ENCODE measurements at regions not wholly inside any gene's neighbourhood (a gene's known extent, or its start where the extent isn't known, plus 50 kb on each side); places are given as distances from the start of the nearest gene placed in this dataset.

DNA sequence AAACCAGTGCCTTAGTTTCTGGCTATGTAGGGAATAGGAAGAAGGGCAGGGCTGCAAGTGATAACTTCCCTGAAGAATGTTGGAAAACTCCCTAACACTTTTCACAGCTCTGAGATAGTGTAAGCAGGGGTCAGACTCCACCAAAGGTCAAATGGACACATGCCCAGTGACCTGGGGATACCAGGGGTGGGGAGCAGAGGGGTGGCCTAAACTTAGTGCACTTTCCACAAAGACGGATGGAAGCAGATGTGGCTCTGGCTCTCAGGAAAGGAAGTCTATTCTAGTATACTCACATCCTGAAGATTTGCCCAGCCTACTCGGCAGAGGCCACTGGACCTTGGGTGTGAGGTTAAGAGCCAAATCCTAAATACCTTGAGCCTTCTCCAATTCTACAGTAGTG lies 285.8 kb downstream of the NUAK1 start:
- Mint-ChIP-seq H3K27me3 (peaks cover 0 to 16% of the 10 kb centered on the region in 2 donors), H3K27ac (no peak overlapping the region), H3K4me1 (ENCODE audit: low read depth in 2 of 2) (no peaks in the 10 kb centered on the region), H3K9me3 (peaks cover 4 to 7% of the 10 kb centered on the region in 2 donors), H3K36me3 (ENCODE audit: insufficient read depth) (peaks cover 3% of the 10 kb centered on the region), H3K4me3 (no peak overlapping the region)
- ATAC-seq (replicated peaks) (no peak), DNase-seq (no peak)

DNA sequence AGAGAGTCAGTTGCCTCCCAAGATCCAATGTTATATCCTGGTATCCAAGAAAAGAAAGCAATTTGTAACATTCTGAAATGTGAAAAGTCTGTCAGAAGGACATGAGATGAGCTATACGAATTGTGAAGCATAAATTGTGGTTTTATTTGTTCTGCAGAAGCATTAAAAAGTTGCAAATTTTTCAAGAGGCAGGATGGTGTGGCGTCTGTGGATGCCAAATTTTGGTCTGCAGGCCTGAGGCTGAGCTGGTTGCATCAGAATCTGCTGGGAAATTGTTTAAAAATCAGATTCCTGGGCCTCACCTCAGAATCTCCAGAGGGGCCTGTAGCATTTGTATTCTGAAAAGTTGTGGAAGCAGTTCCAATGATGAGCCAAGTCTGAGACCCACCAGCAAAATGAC lies 284.7 kb downstream of the NUAK1 start:
- Mint-ChIP-seq H3K27ac (no peak overlapping the region), H3K4me1 (ENCODE audit: low read depth in 2 of 2) (no peaks in the 10 kb centered on the region), H3K9me3 (peaks cover 4 to 7% of the 10 kb centered on the region in 2 donors), H3K36me3 (ENCODE audit: insufficient read depth) (peaks cover 3% of the 10 kb centered on the region), H3K27me3 (peaks cover 0 to 16% of the 10 kb centered on the region in 2 donors), H3K4me3 (no peak overlapping the region)
- DNase-seq, result no peak
- no peak for ATAC-seq (replicated peaks)

DNA sequence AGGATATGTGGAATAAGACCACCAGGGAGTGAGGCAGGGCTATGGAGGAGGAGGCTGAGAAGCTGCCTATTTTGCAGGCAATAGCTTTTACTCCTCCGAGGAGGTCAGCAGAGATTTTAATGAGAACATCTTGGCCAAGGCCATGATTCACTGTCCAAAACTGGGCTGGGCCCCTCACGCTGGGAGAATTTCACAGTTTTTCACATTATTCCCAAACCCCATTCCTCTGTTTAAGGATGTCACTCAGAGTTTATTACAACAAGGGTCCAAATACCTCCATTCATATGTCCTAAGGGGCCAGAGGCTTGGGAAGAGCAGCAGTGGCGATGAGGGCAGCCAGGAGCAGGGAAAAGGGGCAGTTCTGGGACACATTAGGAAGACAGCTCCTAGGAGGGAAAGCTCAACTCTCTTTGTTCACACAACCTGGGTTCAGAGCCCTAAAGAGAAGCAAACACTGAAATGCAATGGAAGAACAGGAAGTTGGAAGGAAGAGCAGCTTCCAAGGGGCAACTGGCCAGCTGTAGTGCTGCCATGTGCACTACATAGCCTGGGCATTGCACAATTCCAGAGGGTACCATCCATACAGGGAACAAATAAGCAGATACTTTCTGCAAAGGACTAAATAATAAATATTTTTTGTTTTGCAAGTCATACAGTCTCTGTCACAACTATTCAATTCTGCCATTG lies 283.2 kb downstream of the NUAK1 start:
- Mint-ChIP-seq H3K27me3 (peaks cover 9 to 13% of the 10 kb centered on the region in 2 donors), H3K4me1 (ENCODE audit: low read depth in 2 of 2) (no peaks in the 10 kb centered on the region), H3K9me3 (peaks cover 4 to 7% of the 10 kb centered on the region in 2 donors), H3K36me3 (ENCODE audit: insufficient read depth) (peaks cover 3% of the 10 kb centered on the region), H3K27ac (no peak overlapping the region), H3K4me3 (no peak overlapping the region)
- ATAC-seq (replicated peaks), result no peak
- DNase-seq, result no peak

DNA sequence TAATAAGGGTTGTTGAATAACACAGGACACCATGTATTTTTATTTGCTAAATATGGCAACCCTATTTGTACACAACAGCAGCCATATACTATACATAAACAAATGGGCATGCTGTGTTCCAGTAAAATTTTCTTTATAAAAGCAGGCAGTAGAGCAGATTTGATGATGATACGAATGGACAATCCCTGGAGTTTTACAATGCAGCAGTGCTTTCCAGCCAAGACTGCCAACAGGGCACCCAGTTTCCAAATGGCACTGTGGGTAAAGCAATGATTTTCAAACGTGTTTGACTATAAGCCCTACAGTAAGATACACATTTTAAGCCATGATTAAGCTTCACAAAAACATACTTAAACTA lies 282.7 kb downstream of the NUAK1 start:
- Mint-ChIP-seq H3K27ac (no peak overlapping the region), H3K4me1 (ENCODE audit: low read depth in 2 of 2) (no peaks in the 10 kb centered on the region), H3K36me3 (ENCODE audit: insufficient read depth) (peaks cover 3% of the 10 kb centered on the region), H3K4me3 (no peak overlapping the region), H3K27me3 (peaks cover 8 to 9% of the 10 kb centered on the region in 2 donors), H3K9me3 (peaks cover 4 to 7% of the 10 kb centered on the region in 2 donors)
- DNase-seq, result no peak
- ATAC-seq (replicated peaks), result no peak

DNA sequence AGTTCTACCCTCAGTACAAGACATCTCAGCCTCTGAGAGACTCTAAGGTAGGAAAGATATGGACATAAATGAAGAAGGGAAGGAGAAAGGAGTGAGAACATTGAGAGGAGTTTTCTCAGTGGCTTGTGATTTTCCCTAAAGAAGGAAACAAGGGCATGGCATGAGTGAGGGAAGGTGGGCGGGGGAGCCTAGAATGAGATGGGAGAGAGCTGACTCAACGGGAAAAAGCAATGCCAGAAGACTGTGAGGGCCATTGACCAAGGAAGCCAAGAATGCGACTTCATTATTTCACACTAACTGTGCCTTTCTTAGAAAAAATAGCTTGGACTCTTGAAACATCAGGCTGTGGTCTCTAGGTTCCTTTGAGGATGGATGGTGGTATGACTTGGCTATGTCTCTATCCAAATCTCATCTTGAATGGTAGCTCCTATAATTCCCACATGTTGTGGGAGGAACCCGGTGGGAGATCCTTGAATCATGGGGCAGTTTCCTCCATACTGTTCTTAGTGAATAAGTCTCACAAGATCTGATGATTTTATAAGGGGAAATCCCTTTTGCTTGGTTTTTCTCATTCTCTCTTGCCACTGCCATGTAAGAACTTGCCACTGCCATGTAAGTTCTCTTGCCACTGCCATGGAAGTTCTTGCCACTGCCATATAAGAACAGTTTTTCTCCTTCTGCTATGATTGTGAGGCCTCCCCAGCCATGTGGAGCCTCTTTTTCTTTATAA lies 279.6 kb downstream of the NUAK1 start:
- ATAC-seq (replicated peaks) (no peak), DNase-seq (no peak)
- no peaks in the 10 kb centered on the region for H3K4me1 Mint-ChIP-seq (ENCODE audit: low read depth in 2 of 2)
- H3K36me3 Mint-ChIP-seq (ENCODE audit: insufficient read depth), result peaks cover 3% of the 10 kb centered on the region
- H3K4me3 Mint-ChIP-seq, result no peak overlapping the region
- H3K27ac Mint-ChIP-seq, result no peak overlapping the region
- H3K27me3 Mint-ChIP-seq, result peaks cover 6 to 27% of the 10 kb centered on the region in 2 donors
- H3K9me3 Mint-ChIP-seq, result peaks cover 4 to 7% of the 10 kb centered on the region in 2 donors

DNA sequence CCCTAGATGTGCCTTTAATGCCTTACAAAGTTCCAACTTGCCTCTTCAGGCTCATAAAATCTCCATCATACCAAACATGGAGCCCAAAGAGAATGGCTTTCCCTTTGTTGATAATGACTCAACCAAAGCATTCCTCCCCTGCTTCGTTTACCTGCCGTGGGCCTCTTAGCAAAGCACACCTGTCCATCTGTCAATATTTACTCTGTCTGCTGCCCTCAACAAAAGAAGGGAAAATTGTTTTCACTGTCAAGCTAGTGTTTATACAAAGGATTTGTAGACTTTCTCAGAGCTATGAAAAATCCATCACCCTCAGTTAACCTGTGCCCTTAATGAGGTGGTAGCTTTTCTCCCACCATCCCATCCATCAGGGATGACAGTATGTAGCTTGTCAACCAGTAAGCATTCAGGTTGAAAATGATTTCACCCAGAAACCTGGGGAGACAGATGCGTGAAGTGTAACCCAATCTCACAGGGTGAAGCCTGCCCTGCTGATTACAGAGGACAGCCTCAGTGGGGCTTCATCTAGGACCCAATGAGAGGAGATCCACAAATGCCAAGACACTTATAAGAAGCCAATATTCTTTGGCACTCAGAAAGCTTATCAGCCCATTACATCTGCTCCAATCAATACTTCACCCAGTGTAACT lies 278.1 kb downstream of the NUAK1 start:
- Mint-ChIP-seq H3K4me3 (no peak overlapping the region), H3K4me1 (ENCODE audit: low read depth in 2 of 2) (no peaks in the 10 kb centered on the region), H3K9me3 (peaks cover 4 to 7% of the 10 kb centered on the region in 2 donors), H3K36me3 (ENCODE audit: insufficient read depth) (peaks cover 3% of the 10 kb centered on the region), H3K27me3 (peaks cover 6 to 27% of the 10 kb centered on the region in 2 donors), H3K27ac (no peak overlapping the region)
- ATAC-seq (replicated peaks) (no peak), DNase-seq (no peak)

DNA sequence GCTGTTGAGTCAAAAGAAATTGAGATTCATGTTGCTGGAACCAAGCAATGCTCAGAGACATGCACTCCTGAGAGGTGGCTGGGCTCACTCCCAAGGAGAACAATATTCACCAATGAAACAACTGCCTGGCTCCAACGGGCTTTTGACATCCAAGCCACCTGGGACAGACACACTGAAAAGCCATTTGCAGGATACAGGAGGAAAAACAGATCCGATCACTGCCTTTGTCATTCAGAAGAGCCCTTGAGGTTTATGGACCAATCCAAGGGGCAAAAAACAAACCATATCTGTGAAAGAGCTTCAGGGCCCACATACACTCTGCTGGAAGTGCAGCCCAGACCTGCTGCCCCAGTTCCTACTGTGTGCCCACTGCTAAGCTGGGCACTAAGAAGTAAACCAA lies 277.5 kb downstream of the NUAK1 start:
- ATAC-seq (replicated peaks) (no peak), DNase-seq (no peak)
- Mint-ChIP-seq H3K4me1 (ENCODE audit: low read depth in 2 of 2) (no peaks in the 10 kb centered on the region), H3K4me3 (no peak overlapping the region), H3K36me3 (ENCODE audit: insufficient read depth) (peaks cover 3% of the 10 kb centered on the region), H3K27ac (no peak overlapping the region), H3K27me3 (peaks cover 6 to 27% of the 10 kb centered on the region in 2 donors), H3K9me3 (peaks cover 4 to 7% of the 10 kb centered on the region in 2 donors)

DNA sequence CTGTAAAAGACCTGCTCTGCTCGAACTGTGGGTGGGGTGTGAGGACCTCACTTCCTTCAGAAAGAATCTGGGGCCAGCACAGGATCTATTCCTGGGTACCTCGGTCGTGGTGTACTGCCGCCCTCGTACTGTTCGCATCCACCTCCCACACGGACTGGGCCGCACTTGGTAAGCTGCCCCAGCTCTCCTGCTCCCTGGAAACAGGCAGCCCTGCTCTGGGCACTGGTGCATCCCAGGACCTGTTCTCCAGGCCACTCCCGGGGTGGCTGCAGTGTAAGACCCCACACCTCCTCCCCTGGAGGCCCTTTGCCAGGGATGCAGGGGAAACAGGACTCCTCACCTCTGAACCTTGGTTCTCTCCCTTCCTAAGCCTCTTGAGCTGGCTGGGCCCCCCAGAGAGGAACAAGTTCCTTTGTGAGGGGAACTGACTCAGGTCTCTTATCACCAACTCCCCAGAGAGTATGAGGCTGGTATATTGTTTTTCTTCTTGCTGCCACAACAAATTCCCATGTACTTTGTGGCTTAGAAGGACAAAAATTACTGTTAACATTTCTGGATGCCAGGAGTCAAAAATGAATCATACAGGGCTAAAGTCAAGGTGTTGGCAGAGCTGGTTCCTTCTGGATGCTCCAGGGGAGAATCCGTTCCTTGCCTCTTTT lies 276.5 kb downstream of the NUAK1 start:
- no peaks in the 10 kb centered on the region for H3K4me1 Mint-ChIP-seq (ENCODE audit: low read depth in 2 of 2)
- no peak overlapping the region for H3K27ac Mint-ChIP-seq
- ATAC-seq (replicated peaks) (no peak), DNase-seq (no peak)
- no peak overlapping the region for H3K4me3 Mint-ChIP-seq
- no peaks in the 10 kb centered on the region for H3K9me3 Mint-ChIP-seq
- peaks cover 0 to 27% of the 10 kb centered on the region in 2 donors for H3K27me3 Mint-ChIP-seq
- peaks cover 3% of the 10 kb centered on the region for H3K36me3 Mint-ChIP-seq (ENCODE audit: insufficient read depth)

DNA sequence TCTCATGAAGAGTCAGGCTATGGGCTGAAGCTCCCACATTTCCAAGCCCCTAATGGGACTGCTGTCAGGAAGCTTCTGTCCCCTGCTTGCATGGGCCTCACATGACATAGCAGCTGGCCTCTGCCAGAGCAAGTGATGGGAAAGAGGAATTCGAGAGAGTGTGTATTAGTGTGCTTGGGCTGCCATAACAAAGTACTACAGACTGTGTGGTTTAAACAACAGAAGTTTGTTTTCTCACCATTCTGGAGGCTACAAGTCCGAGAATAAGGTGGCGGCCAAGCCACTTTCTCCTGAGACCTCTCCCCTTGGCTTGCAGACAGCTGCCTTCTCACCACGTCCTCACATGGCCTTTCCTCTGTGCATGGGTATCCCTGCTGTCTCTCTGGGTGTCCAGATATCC lies 274.4 kb downstream of the NUAK1 start:
- H3K36me3 Mint-ChIP-seq (ENCODE audit: insufficient read depth), result no peaks in the 10 kb centered on the region
- no peak for ATAC-seq (replicated peaks)
- no peak overlapping the region for H3K27ac Mint-ChIP-seq
- peaks cover 0 to 27% of the 10 kb centered on the region in 2 donors for H3K27me3 Mint-ChIP-seq
- no peaks in the 10 kb centered on the region for H3K4me1 Mint-ChIP-seq (ENCODE audit: low read depth in 2 of 2)
- no peak for DNase-seq
- no peak overlapping the region for H3K4me3 Mint-ChIP-seq
- H3K9me3 Mint-ChIP-seq, result no peaks in the 10 kb centered on the region

DNA sequence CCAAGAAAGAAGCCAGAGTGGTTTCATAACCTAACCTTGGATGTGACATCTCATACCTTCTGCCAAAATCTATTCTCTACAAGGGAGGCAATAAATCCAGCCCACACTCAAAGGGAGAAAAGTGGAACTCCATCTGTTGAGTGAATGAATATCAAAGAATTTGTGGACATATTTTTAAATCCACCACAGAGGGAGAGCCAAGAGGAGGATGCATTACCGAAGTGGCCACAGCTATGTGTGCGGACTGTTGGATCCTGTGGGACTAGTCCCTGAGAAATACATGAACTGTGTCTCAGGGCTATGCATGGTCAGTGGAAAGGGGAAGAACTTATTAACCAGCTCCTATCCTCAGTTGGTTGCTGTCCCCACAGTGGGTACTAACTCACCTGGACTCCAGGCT lies 273.9 kb downstream of the NUAK1 start:
- H3K27me3 Mint-ChIP-seq, result peaks cover 0 to 22% of the 10 kb centered on the region in 2 donors
- no peak overlapping the region for H3K4me3 Mint-ChIP-seq
- H3K36me3 Mint-ChIP-seq (ENCODE audit: insufficient read depth), result no peaks in the 10 kb centered on the region
- no peak for ATAC-seq (replicated peaks)
- H3K4me1 Mint-ChIP-seq (ENCODE audit: low read depth in 2 of 2), result no peaks in the 10 kb centered on the region
- H3K9me3 Mint-ChIP-seq, result peaks cover 0 to under 1% of the 10 kb centered on the region in 2 donors
- DNase-seq, result no peak
- no peak overlapping the region for H3K27ac Mint-ChIP-seq

DNA sequence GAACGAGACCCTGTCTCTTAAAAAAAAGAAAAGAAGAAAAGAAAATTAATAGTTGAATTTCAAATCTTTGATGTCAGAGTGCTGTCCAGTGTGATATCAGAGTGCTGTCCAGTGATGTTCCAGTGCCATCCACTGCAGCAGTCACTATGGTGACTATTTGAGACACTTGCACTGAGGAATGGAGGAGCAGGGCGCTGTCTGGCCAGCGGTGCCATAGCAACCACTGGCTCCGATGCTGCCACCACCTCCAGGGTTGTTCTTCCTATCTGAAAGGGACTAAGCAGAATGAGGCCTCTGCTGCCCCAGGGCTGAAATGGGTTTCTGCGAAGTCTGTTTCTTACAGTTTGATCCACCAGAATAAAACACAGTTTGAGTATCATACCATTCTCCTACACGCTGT lies 272.9 kb downstream of the NUAK1 start:
- H3K4me1 Mint-ChIP-seq (ENCODE audit: low read depth in 2 of 2), result no peaks in the 10 kb centered on the region
- H3K9me3 Mint-ChIP-seq, result peaks cover 0 to 11% of the 10 kb centered on the region in 2 donors
- no peaks in the 10 kb centered on the region for H3K36me3 Mint-ChIP-seq (ENCODE audit: insufficient read depth)
- H3K27me3 Mint-ChIP-seq, result peaks cover 0 to 18% of the 10 kb centered on the region in 2 donors
- no peak overlapping the region for H3K27ac Mint-ChIP-seq
- DNase-seq, result no peak
- ATAC-seq (replicated peaks), result no peak
- no peak overlapping the region for H3K4me3 Mint-ChIP-seq

DNA sequence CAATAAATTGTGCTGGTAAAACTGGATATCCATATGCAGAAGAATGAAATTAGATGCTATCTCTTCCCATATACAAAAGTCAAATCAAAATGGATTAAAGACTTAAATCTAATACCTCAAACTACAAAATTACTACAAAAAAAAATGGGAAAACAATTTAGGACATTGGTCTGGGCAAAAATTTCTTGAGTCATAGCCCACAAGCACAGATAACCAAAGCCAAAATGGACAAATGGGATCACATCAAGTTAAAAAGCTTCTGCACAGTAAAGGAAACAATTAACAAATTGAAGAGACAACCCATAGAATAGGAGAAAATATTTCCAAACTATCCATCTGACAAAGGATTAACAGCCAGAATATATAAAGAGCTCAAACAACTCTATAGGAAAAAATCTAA lies 264.6 kb downstream of the NUAK1 start:
- no peak overlapping the region for H3K4me3 Mint-ChIP-seq
- H3K36me3 Mint-ChIP-seq (ENCODE audit: insufficient read depth), result no peaks in the 10 kb centered on the region
- H3K27ac Mint-ChIP-seq, result no peak overlapping the region
- no peaks in the 10 kb centered on the region for H3K4me1 Mint-ChIP-seq (ENCODE audit: low read depth in 2 of 2)
- H3K9me3 Mint-ChIP-seq, result peaks cover 2 to 15% of the 10 kb centered on the region in 2 donors
- DNase-seq, result no peak
- no peaks in the 10 kb centered on the region for H3K27me3 Mint-ChIP-seq
- ATAC-seq (replicated peaks), result no peak

DNA sequence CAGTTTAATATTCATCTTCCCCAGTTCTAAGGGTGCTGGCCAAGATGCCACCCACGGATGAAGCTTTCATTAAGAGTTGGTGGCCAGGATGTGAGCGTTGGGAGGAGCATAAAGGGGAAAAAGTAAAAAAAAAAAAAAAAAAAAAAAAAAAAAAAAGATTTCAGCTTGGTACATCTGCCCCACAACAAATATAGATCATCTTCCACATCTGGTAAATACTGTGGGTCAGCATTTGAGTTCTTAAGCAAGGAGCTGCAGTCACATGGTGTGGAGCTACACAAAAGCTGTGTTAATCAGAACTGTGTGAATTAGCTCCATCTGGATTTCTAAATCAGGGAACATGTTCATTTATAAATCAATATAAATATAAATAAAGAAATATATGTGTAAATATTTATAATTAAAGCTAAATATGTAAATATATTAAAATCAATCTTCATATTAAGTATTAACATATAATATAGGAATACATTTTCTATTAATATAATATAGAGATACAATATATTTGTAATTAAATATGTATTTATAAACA lies 262.3 kb downstream of the NUAK1 start:
- DNase-seq, result no peak
- no peaks in the 10 kb centered on the region for H3K9me3 Mint-ChIP-seq
- ATAC-seq (replicated peaks), result no peak
- H3K27me3 Mint-ChIP-seq, result no peaks in the 10 kb centered on the region
- H3K27ac Mint-ChIP-seq, result no peak overlapping the region
- no peaks in the 10 kb centered on the region for H3K4me1 Mint-ChIP-seq (ENCODE audit: low read depth in 2 of 2)
- no peaks in the 10 kb centered on the region for H3K36me3 Mint-ChIP-seq (ENCODE audit: insufficient read depth)
- no peak overlapping the region for H3K4me3 Mint-ChIP-seq

Measured in effector memory CD8-positive, alpha-beta T cell (primary cell).